ENCODE measurements at regions not wholly inside any gene's neighbourhood (a gene's known extent, or its start where the extent isn't known, plus 50 kb on each side); places are given as distances from the start of the nearest gene placed in this dataset.

- Histone ChIP-seq H3K27me3 (replicated peaks; ENCODE audit: insufficient read depth) (no peaks in the 10 kb centered on the region), H3K4me1 (ENCODE audit: insufficient read depth) (no peaks in the 10 kb centered on the region), H4K20me1 (ENCODE audit: insufficient read depth) (no peaks in the 10 kb centered on the region), H3K4me2 (ENCODE audit: unreplicated experiment) (no peak overlapping the region), H3F3A (ENCODE audit: insufficient read depth) (no peaks in the 10 kb centered on the region), H3K4me3 (no peak overlapping the region), H3K9me3 (ENCODE audit: low read depth) (no peaks in the 10 kb centered on the region), H3K27ac (no peak overlapping the region), H2AFZ (no peak overlapping the region), H3K79me2 (ENCODE audit: insufficient read depth) (no peaks in the 10 kb centered on the region), H3K36me3 (ENCODE audit: low read depth) (no peaks in the 10 kb centered on the region), H3K9me2 (ENCODE audit: insufficient read depth) (no peaks in the 10 kb centered on the region), H3K9ac (no peak overlapping the region)
- 26 to 28% methylated on average over 3 of the region's 3 CpGs for WGBS, 2 experiments (ENCODE audit: low coverage in 1 of 2, low lambda C conversion rate in 2 of 2, missing lambda C conversion rate in 2 of 2)
- no peak for TF ChIP-seq EZH2phosphoT487 (IDR thresholded peaks at IDR 0.05; ENCODE audit: insufficient read depth, low read depth)
- no peak for TF ChIP-seq EZH2 (IDR thresholded peaks at IDR 0.05; ENCODE audit: insufficient read depth, poor library complexity, severe bottlenecking)
- no peak for DNase-seq
- in situ Hi-C loops (cut with MboI) = no loop called here
Measured at GRCh38 chr14:81765651-81766275, 232.1 kb upstream of the SEL1L start.

GRCh38 chr14:81766321-81766915 lies 232.8 kb upstream of the SEL1L start:
- TF ChIP-seq EZH2phosphoT487 (IDR thresholded peaks at IDR 0.05; ENCODE audit: insufficient read depth, low read depth) = no peak
- TF ChIP-seq EZH2 (IDR thresholded peaks at IDR 0.05; ENCODE audit: insufficient read depth, poor library complexity, severe bottlenecking) = no peak
- Histone ChIP-seq H3F3A (ENCODE audit: insufficient read depth) (no peaks in the 10 kb centered on the region), H3K9me3 (ENCODE audit: low read depth) (no peaks in the 10 kb centered on the region), H3K27me3 (replicated peaks; ENCODE audit: insufficient read depth) (no peaks in the 10 kb centered on the region), H3K9me2 (ENCODE audit: insufficient read depth) (no peaks in the 10 kb centered on the region), H2AFZ (no peak overlapping the region), H3K79me2 (ENCODE audit: insufficient read depth) (no peaks in the 10 kb centered on the region), H3K36me3 (ENCODE audit: low read depth) (no peaks in the 10 kb centered on the region), H3K27ac (no peak overlapping the region), H3K4me2 (ENCODE audit: unreplicated experiment) (no peak overlapping the region), H3K9ac (no peak overlapping the region), H3K4me1 (ENCODE audit: insufficient read depth) (no peaks in the 10 kb centered on the region), H4K20me1 (ENCODE audit: insufficient read depth) (no peaks in the 10 kb centered on the region), H3K4me3 (no peak overlapping the region)
- in situ Hi-C loops (cut with MboI) = no loop called here
- WGBS, 2 experiments (ENCODE audit: low coverage in 1 of 2, low lambda C conversion rate in 2 of 2, missing lambda C conversion rate in 2 of 2) = 22 to 26% methylated on average over 4 of the region's 4 CpGs
- no peak for DNase-seq

GRCh38 chr14:81767266-81767995 lies 233.8 kb upstream of the SEL1L start:
- Histone ChIP-seq H3K27ac (no peak overlapping the region), H3K36me3 (ENCODE audit: low read depth) (no peaks in the 10 kb centered on the region), H3K4me3 (no peak overlapping the region), H3K27me3 (replicated peaks; ENCODE audit: insufficient read depth) (no peaks in the 10 kb centered on the region), H3F3A (ENCODE audit: insufficient read depth) (no peaks in the 10 kb centered on the region), H3K4me2 (ENCODE audit: unreplicated experiment) (no peak overlapping the region), H3K9ac (no peak overlapping the region), H4K20me1 (ENCODE audit: insufficient read depth) (no peaks in the 10 kb centered on the region), H3K9me2 (ENCODE audit: insufficient read depth) (no peaks in the 10 kb centered on the region), H3K9me3 (ENCODE audit: low read depth) (no peaks in the 10 kb centered on the region), H3K79me2 (ENCODE audit: insufficient read depth) (no peaks in the 10 kb centered on the region), H2AFZ (no peak overlapping the region), H3K4me1 (ENCODE audit: insufficient read depth) (no peaks in the 10 kb centered on the region)
- no peak for DNase-seq
- in situ Hi-C loops (cut with MboI) = no loop called here
- WGBS, 2 experiments (ENCODE audit: low coverage in 1 of 2, low lambda C conversion rate in 2 of 2, missing lambda C conversion rate in 2 of 2) = 29 to 31% methylated on average over 2 of the region's 2 CpGs
- TF ChIP-seq EZH2 (IDR thresholded peaks at IDR 0.05; ENCODE audit: insufficient read depth, poor library complexity, severe bottlenecking) = no peak
- TF ChIP-seq EZH2phosphoT487 (IDR thresholded peaks at IDR 0.05; ENCODE audit: insufficient read depth, low read depth) = no peak

- H3K36me3 ChIP-seq (ENCODE audit: low read depth) = no peaks in the 10 kb centered on the region
- H2AFZ ChIP-seq = no peak overlapping the region
- in situ Hi-C loops (cut with MboI) = no loop called here
- no peak overlapping the region for H3K4me2 ChIP-seq (ENCODE audit: unreplicated experiment)
- H3K9me2 ChIP-seq (ENCODE audit: insufficient read depth) = no peaks in the 10 kb centered on the region
- H3K4me1 ChIP-seq (ENCODE audit: insufficient read depth) = no peaks in the 10 kb centered on the region
- H3K9ac ChIP-seq = no peak overlapping the region
- H3K79me2 ChIP-seq (ENCODE audit: insufficient read depth) = no peaks in the 10 kb centered on the region
- TF ChIP-seq EZH2 (IDR thresholded peaks at IDR 0.05; ENCODE audit: insufficient read depth, poor library complexity, severe bottlenecking) (no peak), EZH2phosphoT487 (IDR thresholded peaks at IDR 0.05; ENCODE audit: insufficient read depth, low read depth) (no peak)
- H3F3A ChIP-seq (ENCODE audit: insufficient read depth) = no peaks in the 10 kb centered on the region
- no peak overlapping the region for H3K27ac ChIP-seq
- no peak for DNase-seq
- H4K20me1 ChIP-seq (ENCODE audit: insufficient read depth) = no peaks in the 10 kb centered on the region
- H3K4me3 ChIP-seq = no peak overlapping the region
- H3K27me3 ChIP-seq (replicated peaks; ENCODE audit: insufficient read depth) = no peaks in the 10 kb centered on the region
- H3K9me3 ChIP-seq (ENCODE audit: low read depth) = no peaks in the 10 kb centered on the region
Measured at GRCh38 chr14:81771651-81772275, 238.1 kb upstream of the SEL1L start.
